Cardiac fibroblast (primary cell): ENCODE measurements at regions not wholly inside any gene's neighbourhood (a gene's known extent, or its start where the extent isn't known, plus 50 kb on each side); places are given as distances from the start of the nearest gene placed in this dataset.
"Not testable (repeated sequence)": the region's sequence is repeated elsewhere in the genome, so short reads cannot be mapped to it uniquely, and the experiment has no call there.

Source experiments
- DNase-seq, 2 donors: peaks; one replicate each; pipeline versions ENCODE4 v3.0.0 to v3.0.0-alpha.2; 2010; ENCODE audit warnings: low read depth in 2 of 2
- H3K4me3 ChIP-seq, 2 donors: replicated peaks in 1 of 2; 1 replicate in 1 of 2; 2 replicates in 1 of 2; pipeline ENCODE4 v1.5.1; 2011; ENCODE audit warnings: low read depth in 2 of 2, low read length in 2 of 2, mild to moderate bottlenecking in 2 of 2, moderate library complexity in 1 of 2
- CTCF ChIP-seq: IDR thresholded peaks from one replicate; pipeline ENCODE4 v1.5.1; 2011; ENCODE audit warnings: low read depth, mild to moderate bottlenecking, low read length, inconsistent platforms

- DNase-seq: no peak
- TF ChIP-seq CTCF: no peak
- H3K4me3 ChIP-seq: no peak overlapping the region
These were observed 90.9 kb downstream of the MYCN start for GRCh38 chr2:16031058-16031847.

GRCh38 chr2:16030206-16031057, 90.1 kb downstream of the MYCN start:
- no peak overlapping the region for H3K4me3 ChIP-seq
- no peak for TF ChIP-seq CTCF
- DNase-seq: no peak

- no peak for TF ChIP-seq CTCF
- no peak overlapping the region for H3K4me3 ChIP-seq
- DNase-seq: no peak
These were observed 88.3 kb downstream of the MYCN start for GRCh38 chr2:16028644-16029043.

- no peak for TF ChIP-seq CTCF
- no peak overlapping the region for H3K4me3 ChIP-seq
- no peak for DNase-seq
These were observed 86.6 kb downstream of the MYCN start for GRCh38 chr2:16026816-16027501.

- no peak for DNase-seq
- no peak overlapping the region for H3K4me3 ChIP-seq
- TF ChIP-seq CTCF: no peak
These were observed 85.7 kb downstream of the MYCN start for GRCh38 chr2:16025876-16026640.

- no peak for DNase-seq
- no peak overlapping the region for H3K4me3 ChIP-seq
- no peak for TF ChIP-seq CTCF
These were observed 85.0 kb downstream of the MYCN start for GRCh38 chr2:16025211-16025875.

GRCh38 chr2:16024628-16025027, 84.3 kb downstream of the MYCN start:
- DNase-seq, H3K4me3 ChIP-seq: not testable (repeated sequence)
